Right lobe of liver (tissue), 6 donors: ENCODE measurements at regions not wholly inside any gene's neighbourhood (a gene's known extent, or its start where the extent isn't known, plus 50 kb on each side); places are given as distances from the start of the nearest gene placed in this dataset.
"Not testable (repeated sequence)": the region's sequence is repeated elsewhere in the genome, so short reads cannot be mapped to it uniquely, and the experiment has no call there.

Experiments
- ATAC-seq, 4 donors: fragments of 200-7000 bp; cut with Tn5 transposase; one replicate each; pipeline ENCODE4 v1.9.1; 2020; ENCODE audit warnings: mild to moderate bottlenecking in 4 of 4, moderate library complexity in 4 of 4
- DNase-seq, 3 donors: peaks; one replicate each; pipeline ENCODE4 v3.0.0-alpha.2; 2020
- H3K27ac ChIP-seq, 3 donors: fragments of 200-600 bp; one replicate each; pipeline ENCODE4 v1.8.0; 2022
- H3K27me3 ChIP-seq, 2 donors: fragments of 200-600 bp; one replicate each; pipeline ENCODE4 v1.8.0; 2022
- H3K36me3 ChIP-seq, 4 donors: fragments of 200-600 bp; sonication (generic) in 1 of 4; one replicate each; pipeline versions ENCODE4 v1.5.1 to v1.8.0; 2017 to 2022; ENCODE audit warnings: control low read depth in 1 of 4
- H3K4me1 ChIP-seq, 4 donors: fragments of 200-600 bp; sonication (generic) in 1 of 4; one replicate each; pipeline versions ENCODE4 v1.5.1 to v1.8.0; 2017 to 2022; ENCODE audit warnings: control low read depth in 1 of 4
- H3K4me3 ChIP-seq, 3 donors: fragments of 200-600 bp; one replicate each; pipeline ENCODE4 v1.8.0; 2022
- H3K9me3 ChIP-seq, 4 donors: fragments of 200-600 bp; sonication (generic) in 1 of 4; one replicate each; pipeline versions ENCODE4 v1.5.1 to v1.8.0; 2017 to 2022; ENCODE audit warnings: control low read depth in 1 of 4
- POLR2A ChIP-seq: fragments of 450-650 bp; IDR thresholded peaks from one replicate; pipeline ENCODE4 v1.6.1; 2017; ENCODE audit warnings: antibody characterized with exemption, mild to moderate bottlenecking
- WGBS: methylation state at CpG from one replicate; pipeline ENCODE4 v1.1.6; 2018; ENCODE audit warnings: low coverage, low lambda C conversion rate; ENCODE audit not compliant: insufficient coverage; ENCODE audit errors: missing lambda C conversion rate; 5-methylcytosine and 5-hydroxymethylcytosine counted together
- intact Hi-C, 2 donors: fragments of 100-400 bp; cut with DNase I; formaldehyde crosslinking; loops; one replicate each; pipeline versions ENCODE4 v1.11.2 to v1.14.1; 2022
- TF ChIP-seq, protein P1 (sequence below), 4 donors: fragments of 200-600 bp in 3 of 4; fragments of 450-650 bp in 1 of 4; IDR thresholded peaks; one replicate each; pipeline versions ENCODE4 v1.5.1 to v1.8.0; 2016 to 2022; ENCODE audit warnings: antibody characterized with exemption in 4 of 4, mild to moderate bottlenecking in 2 of 4
- donor health status: DM: no; HTN: yes; CAD: no.
- donor health status: DM: no; HTN: no; CAD: no.
- donor health status: DM: no; HTN: no; CAD: no.
- donor health status: DM: no; HTN: yes; CAD: no.
- donor health status: DM: no; HTN: yes; CAD: no.

DNA sequence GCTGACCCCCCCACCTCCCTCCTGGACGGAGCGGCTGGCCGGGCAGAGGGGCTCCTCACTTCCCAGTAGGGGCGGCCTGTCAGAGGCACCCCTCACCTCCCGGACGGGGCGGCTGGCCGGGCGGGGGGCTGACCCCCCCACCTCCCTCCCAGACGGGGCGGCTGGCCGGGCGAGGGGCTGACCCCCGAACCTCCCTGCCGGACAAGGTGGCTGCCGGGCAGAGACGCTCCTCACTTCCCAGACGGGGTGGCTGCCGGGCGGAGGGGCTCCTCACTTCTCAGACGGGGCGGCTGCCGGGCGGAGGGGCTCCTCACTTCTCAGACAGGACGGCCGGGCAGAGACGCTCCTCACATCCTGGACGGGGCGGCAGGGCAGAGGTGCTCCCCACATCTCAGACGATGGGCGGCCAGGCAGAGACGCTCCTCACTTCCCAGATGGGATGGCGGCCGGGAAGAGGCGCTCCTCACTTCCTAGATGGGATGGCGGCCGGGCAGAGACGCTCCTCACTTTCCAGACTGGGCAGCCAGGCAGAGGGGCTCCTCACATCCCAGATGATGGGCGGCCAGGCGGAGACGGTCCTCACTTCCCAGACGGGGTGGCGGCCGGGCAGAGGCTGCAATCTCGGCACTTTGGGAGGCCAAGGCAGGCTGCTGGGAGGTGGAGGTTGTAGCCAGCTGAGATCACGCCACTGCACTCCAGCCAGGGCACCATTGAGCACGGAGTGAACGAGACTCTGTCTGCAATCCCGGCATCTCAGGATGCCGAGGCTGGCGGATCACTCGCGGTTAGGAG lies 66.2 kb upstream of the PAPPA2 start:
- H3K36me3 ChIP-seq, ATAC-seq, intact Hi-C loops, H3K4me1 ChIP-seq, H3K4me3 ChIP-seq, DNase-seq, H3K27me3 ChIP-seq, H3K9me3 ChIP-seq, H3K27ac ChIP-seq: not testable (repeated sequence)
- WGBS: 100% methylated on average over 1 of the region's 53 CpGs

DNA sequence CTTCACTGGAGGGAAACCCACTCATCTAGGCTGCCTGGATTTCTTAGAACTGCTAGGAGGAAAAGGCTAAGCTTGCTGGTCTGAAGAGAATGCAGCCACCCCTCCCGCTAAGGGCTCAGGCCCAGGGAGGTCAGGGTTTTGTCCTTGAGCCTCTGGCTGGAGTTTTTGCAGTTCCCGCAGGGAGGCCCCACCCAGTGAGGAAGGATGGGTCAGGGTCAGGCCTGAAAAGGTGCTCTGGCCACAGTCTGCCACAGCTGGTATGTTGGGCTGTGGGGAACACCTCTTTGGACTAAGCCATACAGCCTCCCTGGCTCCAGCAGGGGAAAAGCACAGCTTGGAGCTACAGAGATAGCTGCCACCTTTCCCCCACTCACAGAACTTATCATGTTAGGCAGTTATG lies 71.4 kb upstream of the PAPPA2 start:
- Histone ChIP-seq H3K4me3 (no peak overlapping the region), H3K27me3 (no peaks in the 10 kb centered on the region), H3K4me1 (no peaks in the 10 kb centered on the region), H3K9me3 (no peaks in the 10 kb centered on the region), H3K36me3 (no peaks in the 10 kb centered on the region), H3K27ac (no peak overlapping the region)
- TF ChIP-seq POLR2A: no peak
- TF ChIP-seq, protein P1, sequence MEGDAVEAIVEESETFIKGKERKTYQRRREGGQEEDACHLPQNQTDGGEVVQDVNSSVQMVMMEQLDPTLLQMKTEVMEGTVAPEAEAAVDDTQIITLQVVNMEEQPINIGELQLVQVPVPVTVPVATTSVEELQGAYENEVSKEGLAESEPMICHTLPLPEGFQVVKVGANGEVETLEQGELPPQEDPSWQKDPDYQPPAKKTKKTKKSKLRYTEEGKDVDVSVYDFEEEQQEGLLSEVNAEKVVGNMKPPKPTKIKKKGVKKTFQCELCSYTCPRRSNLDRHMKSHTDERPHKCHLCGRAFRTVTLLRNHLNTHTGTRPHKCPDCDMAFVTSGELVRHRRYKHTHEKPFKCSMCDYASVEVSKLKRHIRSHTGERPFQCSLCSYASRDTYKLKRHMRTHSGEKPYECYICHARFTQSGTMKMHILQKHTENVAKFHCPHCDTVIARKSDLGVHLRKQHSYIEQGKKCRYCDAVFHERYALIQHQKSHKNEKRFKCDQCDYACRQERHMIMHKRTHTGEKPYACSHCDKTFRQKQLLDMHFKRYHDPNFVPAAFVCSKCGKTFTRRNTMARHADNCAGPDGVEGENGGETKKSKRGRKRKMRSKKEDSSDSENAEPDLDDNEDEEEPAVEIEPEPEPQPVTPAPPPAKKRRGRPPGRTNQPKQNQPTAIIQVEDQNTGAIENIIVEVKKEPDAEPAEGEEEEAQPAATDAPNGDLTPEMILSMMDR (IDR thresholded peaks at IDR 0.05): no peak
- ATAC-seq: no peak
- intact Hi-C loops: no loop called here
- DNase-seq: no peak
- no CpG with 5 or more reads among the region's 2 CpGs for WGBS

DNA sequence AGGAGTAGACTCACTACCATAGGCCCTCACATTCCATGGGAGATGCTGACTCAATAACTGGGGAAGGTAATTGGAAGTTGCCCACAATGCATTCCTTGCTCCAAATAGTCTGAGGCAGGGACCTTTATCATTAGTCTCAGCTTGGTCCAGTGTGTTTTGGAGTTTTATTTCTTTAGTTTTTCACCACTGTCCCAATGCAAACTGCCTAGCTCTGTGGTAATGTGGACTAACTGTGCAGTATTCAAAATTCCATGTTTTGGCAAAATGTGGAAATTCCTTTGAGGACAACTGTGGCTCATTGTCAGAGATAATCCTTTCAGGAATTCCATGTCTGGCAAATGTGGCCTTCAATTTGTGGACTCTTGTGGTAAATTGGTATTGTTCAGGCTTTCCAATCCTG lies 78.1 kb upstream of the PAPPA2 start:
- intact Hi-C loops: no loop called here
- TF ChIP-seq, protein P1 (IDR thresholded peaks at IDR 0.05): no peak
- TF ChIP-seq POLR2A: no peak
- peaks cover 0 to 24% (median 0%) of the 10 kb centered on the region in 4 donors for H3K4me1 ChIP-seq
- no peaks in the 10 kb centered on the region for H3K9me3 ChIP-seq
- no peak overlapping the region for H3K4me3 ChIP-seq
- H3K27ac ChIP-seq: no peak overlapping the region
- H3K36me3 ChIP-seq: no peaks in the 10 kb centered on the region
- no peaks in the 10 kb centered on the region for H3K27me3 ChIP-seq
- ATAC-seq (no peak), DNase-seq (no peak)

DNA sequence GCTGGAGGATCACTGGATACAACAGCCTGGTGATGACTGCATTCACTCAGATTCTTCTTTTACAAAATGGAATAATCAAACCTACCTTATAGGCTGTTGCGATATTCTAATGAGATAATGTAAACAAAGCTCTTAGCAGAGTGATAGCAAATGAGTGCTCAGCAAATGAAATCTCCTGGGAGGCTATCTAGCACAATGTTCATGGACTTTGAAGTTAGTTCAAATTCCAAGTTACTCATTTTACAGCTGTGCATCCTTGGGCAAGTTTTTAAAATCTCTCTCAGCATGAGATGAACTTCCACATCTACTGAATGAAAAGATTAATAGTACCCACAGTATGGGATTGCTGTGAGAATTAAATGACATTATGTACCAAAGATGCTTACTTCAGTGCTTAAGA lies 80.8 kb upstream of the PAPPA2 start:
- Histone ChIP-seq H3K36me3 (no peaks in the 10 kb centered on the region), H3K4me3 (no peak overlapping the region), H3K27ac (no peak overlapping the region), H3K4me1 (peaks cover 0 to 26% (median 0%) of the 10 kb centered on the region in 4 donors), H3K9me3 (no peaks in the 10 kb centered on the region), H3K27me3 (no peaks in the 10 kb centered on the region)
- 31% methylated on average over 1 of the region's 1 CpG for WGBS
- ATAC-seq (peak; percentile 30 to 66 (median 58)), DNase-seq (no peak)
- no peak for TF ChIP-seq POLR2A
- TF ChIP-seq, protein P1 (IDR thresholded peaks at IDR 0.05): no peak
- intact Hi-C loops: no loop called here

DNA sequence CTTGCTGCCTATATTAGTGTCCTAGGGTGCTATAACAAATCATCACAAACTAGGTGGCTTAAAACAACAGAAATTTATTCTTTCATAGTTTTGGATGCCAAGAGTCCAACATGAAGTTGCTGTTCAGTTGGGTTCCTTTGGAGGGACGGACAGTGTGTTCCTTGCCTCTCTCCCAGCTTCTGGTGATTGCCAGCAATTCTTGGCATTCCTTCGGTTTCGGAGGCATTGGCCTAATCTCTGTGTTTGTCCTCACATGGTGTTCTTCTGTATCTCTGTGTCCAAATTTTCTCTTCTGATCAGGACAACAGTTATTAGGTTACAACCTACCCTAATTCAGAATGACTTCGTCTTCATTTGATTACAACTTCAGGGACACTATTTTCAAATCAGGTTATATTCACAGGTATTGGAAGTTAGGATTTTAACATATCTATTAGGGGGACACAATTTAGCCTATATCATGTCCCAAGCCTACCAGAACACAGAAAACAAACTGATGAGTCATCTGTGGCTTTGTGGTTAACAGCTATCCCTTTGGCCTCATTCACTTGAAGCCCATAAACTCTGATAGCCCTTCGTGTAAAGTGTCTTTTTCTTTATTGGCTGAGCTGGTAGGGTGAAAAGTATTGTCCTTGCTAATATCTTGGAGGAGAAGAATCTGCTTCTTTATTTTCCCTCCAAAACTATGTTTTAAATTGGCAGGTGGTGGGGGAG lies 83.2 kb upstream of the PAPPA2 start:
- intact Hi-C loops: no loop called here

More for the DNA sequence above, 83.2 kb upstream of the PAPPA2 start:
- Histone ChIP-seq H3K4me1 (peaks cover 0 to 25% (median 0%) of the 10 kb centered on the region in 4 donors), H3K36me3 (no peaks in the 10 kb centered on the region), H3K4me3 (no peak overlapping the region), H3K27ac (no peak overlapping the region), H3K27me3 (no peaks in the 10 kb centered on the region), H3K9me3 (no peaks in the 10 kb centered on the region)
- DNase-seq (no peak), ATAC-seq (peak in 3 of 4 donors; percentile 38 to 56 (median 38))
- WGBS: 61% methylated on average over 5 of the region's 5 CpGs
- TF ChIP-seq POLR2A: no peak
- TF ChIP-seq, protein P1 (IDR thresholded peaks at IDR 0.05): no peak
